ENCODE measurements at regions not wholly inside any gene's neighbourhood (a gene's known extent, or its start where the extent isn't known, plus 50 kb on each side); places are given as distances from the start of the nearest gene placed in this dataset.

DNA sequence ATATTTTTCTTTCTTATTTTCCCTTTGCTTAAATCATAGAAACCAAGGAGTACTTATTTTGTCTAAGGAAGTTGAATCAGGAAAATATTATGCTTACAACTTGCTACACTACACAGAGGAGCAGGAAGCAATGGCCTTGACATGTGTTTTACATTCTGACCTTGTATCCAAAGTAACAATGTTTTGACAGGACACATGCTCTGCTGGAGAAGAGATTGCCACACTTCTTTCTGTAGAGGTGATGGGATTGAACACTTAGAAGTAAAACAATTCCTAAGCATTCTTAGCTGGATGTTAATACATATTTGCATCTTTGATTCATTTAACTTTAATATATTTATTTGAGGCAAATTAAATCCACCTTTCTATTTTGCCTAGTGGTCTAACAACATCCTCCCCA lies 929.1 kb downstream of the DSC3 start:
- no peaks in the 10 kb centered on the region for H3K9me3 Mint-ChIP-seq
- Histone ChIP-seq H3K4me1 (no peaks in the 10 kb centered on the region), H3K27ac (no peak overlapping the region)

DNA sequence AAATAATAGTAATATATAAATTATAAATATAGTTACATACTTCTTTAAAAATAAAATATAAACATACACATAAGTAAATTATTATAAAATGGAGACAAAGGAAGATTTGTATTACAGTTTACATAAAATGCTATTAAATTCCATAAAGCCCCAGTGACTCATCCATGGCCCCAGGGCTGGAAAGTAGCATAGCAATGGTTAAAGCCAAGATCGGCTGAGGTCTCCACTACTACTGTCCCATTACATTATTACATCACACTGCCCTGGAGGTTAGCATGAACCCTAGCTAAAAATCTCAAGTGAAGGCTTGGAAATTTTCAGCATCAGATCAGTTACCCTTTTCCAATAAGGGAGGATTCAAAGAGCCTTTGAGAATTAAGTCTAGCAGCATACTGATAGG lies 936.2 kb downstream of the DSC3 start:
- Histone ChIP-seq H3F3A (ENCODE audit: low read depth) (no peaks in the 10 kb centered on the region), H4K20me1 (ENCODE audit: low read depth) (no peaks in the 10 kb centered on the region), H3K9me3 (ENCODE audit: low read depth) (no peaks in the 10 kb centered on the region), H3K79me2 (ENCODE audit: low read depth) (no peaks in the 10 kb centered on the region), H3K9ac (no peak overlapping the region), H3K27me3 (no peaks in the 10 kb centered on the region), H3K4me3 (no peak overlapping the region), H3K4me2 (no peak overlapping the region), H3K27ac (no peak overlapping the region), H2AFZ (replicated peaks) (no peak overlapping the region), H3K36me3 (no peaks in the 10 kb centered on the region), H3K4me1 (no peaks in the 10 kb centered on the region)
- H3K4me1 Mint-ChIP-seq = no peaks in the 10 kb centered on the region
- H3K9me3 Mint-ChIP-seq = no peaks in the 10 kb centered on the region
- H3K27ac Mint-ChIP-seq = no peak overlapping the region
- H3K27me3 Mint-ChIP-seq (ENCODE audit: insufficient read depth, low read depth) = no peaks in the 10 kb centered on the region
- TF ChIP-seq EZH2 (IDR thresholded peaks at IDR 0.05) (no peak), EZH2phosphoT487 (IDR thresholded peaks at IDR 0.05) (no peak)
- TF ChIP-seq, protein P1, sequence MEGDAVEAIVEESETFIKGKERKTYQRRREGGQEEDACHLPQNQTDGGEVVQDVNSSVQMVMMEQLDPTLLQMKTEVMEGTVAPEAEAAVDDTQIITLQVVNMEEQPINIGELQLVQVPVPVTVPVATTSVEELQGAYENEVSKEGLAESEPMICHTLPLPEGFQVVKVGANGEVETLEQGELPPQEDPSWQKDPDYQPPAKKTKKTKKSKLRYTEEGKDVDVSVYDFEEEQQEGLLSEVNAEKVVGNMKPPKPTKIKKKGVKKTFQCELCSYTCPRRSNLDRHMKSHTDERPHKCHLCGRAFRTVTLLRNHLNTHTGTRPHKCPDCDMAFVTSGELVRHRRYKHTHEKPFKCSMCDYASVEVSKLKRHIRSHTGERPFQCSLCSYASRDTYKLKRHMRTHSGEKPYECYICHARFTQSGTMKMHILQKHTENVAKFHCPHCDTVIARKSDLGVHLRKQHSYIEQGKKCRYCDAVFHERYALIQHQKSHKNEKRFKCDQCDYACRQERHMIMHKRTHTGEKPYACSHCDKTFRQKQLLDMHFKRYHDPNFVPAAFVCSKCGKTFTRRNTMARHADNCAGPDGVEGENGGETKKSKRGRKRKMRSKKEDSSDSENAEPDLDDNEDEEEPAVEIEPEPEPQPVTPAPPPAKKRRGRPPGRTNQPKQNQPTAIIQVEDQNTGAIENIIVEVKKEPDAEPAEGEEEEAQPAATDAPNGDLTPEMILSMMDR (IDR thresholded peaks at IDR 0.05) = no peak
- no peak overlapping the region for H3K4me3 Mint-ChIP-seq
- no peaks in the 10 kb centered on the region for H3K36me3 Mint-ChIP-seq
- DNase-seq (ENCODE audit: low spot score) = no peak

More for the DNA sequence above, 929.1 kb downstream of the DSC3 start:
- Histone ChIP-seq H3K36me3 (no peaks in the 10 kb centered on the region), H3K9ac (no peak overlapping the region), H3K79me2 (ENCODE audit: low read depth) (no peaks in the 10 kb centered on the region), H2AFZ (replicated peaks) (no peak overlapping the region), H3K9me3 (ENCODE audit: low read depth) (no peaks in the 10 kb centered on the region), H3F3A (ENCODE audit: low read depth) (no peaks in the 10 kb centered on the region), H4K20me1 (ENCODE audit: low read depth) (no peaks in the 10 kb centered on the region), H3K4me2 (no peak overlapping the region), H3K4me3 (no peak overlapping the region), H3K27me3 (no peaks in the 10 kb centered on the region)
- Mint-ChIP-seq H3K4me3 (no peak overlapping the region), H3K27me3 (ENCODE audit: insufficient read depth, low read depth) (no peaks in the 10 kb centered on the region), H3K27ac (no peak overlapping the region), H3K36me3 (no peaks in the 10 kb centered on the region), H3K4me1 (no peaks in the 10 kb centered on the region)
- no peak for DNase-seq (ENCODE audit: low spot score)
- TF ChIP-seq EZH2 (IDR thresholded peaks at IDR 0.05) = no peak
- TF ChIP-seq, protein P1 (IDR thresholded peaks at IDR 0.05) = no peak
- TF ChIP-seq EZH2phosphoT487 (IDR thresholded peaks at IDR 0.05) = no peak

- H3K79me2 ChIP-seq (ENCODE audit: low read depth) = no peaks in the 10 kb centered on the region
- no peaks in the 10 kb centered on the region for H3K9me3 ChIP-seq (ENCODE audit: low read depth)
- no peak overlapping the region for H3K4me3 Mint-ChIP-seq
Observed at GRCh38 chr18:30103881-30104280, 938.7 kb downstream of the DSC3 start.

More at GRCh38 chr18:30103881-30104280, 938.7 kb downstream of the DSC3 start:
- H3K27me3 ChIP-seq = no peaks in the 10 kb centered on the region
- H3K9me3 Mint-ChIP-seq = no peaks in the 10 kb centered on the region
- H3K27ac Mint-ChIP-seq = no peak overlapping the region
- no peaks in the 10 kb centered on the region for H3K4me1 Mint-ChIP-seq
- no peak overlapping the region for H2AFZ ChIP-seq (replicated peaks)
- H3K27ac ChIP-seq = no peak overlapping the region
- DNase-seq (ENCODE audit: low spot score) = no peak
- no peaks in the 10 kb centered on the region for H3K36me3 Mint-ChIP-seq
- H3K4me2 ChIP-seq = no peak overlapping the region
- H3F3A ChIP-seq (ENCODE audit: low read depth) = no peaks in the 10 kb centered on the region
- no peaks in the 10 kb centered on the region for H3K4me1 ChIP-seq
- no peaks in the 10 kb centered on the region for H4K20me1 ChIP-seq (ENCODE audit: low read depth)
- TF ChIP-seq, protein P1 (IDR thresholded peaks at IDR 0.05) = no peak
- TF ChIP-seq EZH2phosphoT487 (IDR thresholded peaks at IDR 0.05) (no peak), EZH2 (IDR thresholded peaks at IDR 0.05) (no peak)
- no peaks in the 10 kb centered on the region for H3K27me3 Mint-ChIP-seq (ENCODE audit: insufficient read depth, low read depth)
- H3K4me3 ChIP-seq = no peak overlapping the region
- H3K9ac ChIP-seq = no peak overlapping the region
- H3K36me3 ChIP-seq = no peaks in the 10 kb centered on the region
